ENCODE measurements at regions not wholly inside any gene's neighbourhood (a gene's known extent, or its start where the extent isn't known, plus 50 kb on each side); places are given as distances from the start of the nearest gene placed in this dataset.

- Histone ChIP-seq H3K14ac (ENCODE audit: insufficient read depth, low read length) (no peak overlapping the region), H4K91ac (ENCODE audit: insufficient read length, low read depth, low read length) (no peak overlapping the region), H3K9ac (ENCODE audit: extremely low read depth, insufficient read length, low read length) (no peak overlapping the region), H2AFZ (ENCODE audit: low read length) (no peak overlapping the region), H2BK120ac (ENCODE audit: low read depth, low read length, poor library complexity, severe bottlenecking) (no peak overlapping the region), H3K4me1 (ENCODE audit: insufficient read depth, low read length) (no peaks in the 10 kb centered on the region), H2BK15ac (ENCODE audit: low read depth, low read length) (no peak overlapping the region), H2BK5ac (ENCODE audit: insufficient read length, low read length) (no peak overlapping the region), H3T11ph (ENCODE audit: low read length) (no peak overlapping the region), H3K56ac (ENCODE audit: insufficient read length, low read depth, low read length) (no peak overlapping the region), H3K18ac (ENCODE audit: insufficient read length, low read depth, low read length) (no peak overlapping the region), H4K8ac (replicated peaks; ENCODE audit: insufficient read length, low read depth, low read length) (no peak overlapping the region), H3K27me3 (ENCODE audit: insufficient read depth, low read length) (no peaks in the 10 kb centered on the region), H3K23ac (ENCODE audit: insufficient read length, low read depth, low read length) (no peak overlapping the region), H3K4ac (ENCODE audit: low read depth, low read length) (no peak overlapping the region), H3K9me3 (ENCODE audit: control insufficient read depth, low read depth, low read length) (no peaks in the 10 kb centered on the region), H2BK20ac (ENCODE audit: low read depth, low read length, poor library complexity, severe bottlenecking) (no peak overlapping the region), H4K5ac (ENCODE audit: insufficient read length, low read depth, low read length) (no peak overlapping the region), H3K27ac (ENCODE audit: insufficient read length, low read depth, low read length) (no peak overlapping the region), H4K20me1 (ENCODE audit: control insufficient read depth, insufficient read depth, insufficient read length) (no peaks in the 10 kb centered on the region), H3K4me2 (ENCODE audit: insufficient read depth, insufficient read length, low read length) (no peak overlapping the region), H3K79me2 (ENCODE audit: insufficient read depth, low read length) (no peaks in the 10 kb centered on the region), H2AK5ac (ENCODE audit: insufficient read length, low read length) (no peak overlapping the region), H3K23me2 (ENCODE audit: insufficient read length, low read depth, low read length, poor library complexity, severe bottlenecking) (no peaks in the 10 kb centered on the region), H2BK12ac (ENCODE audit: insufficient read length, low read depth, low read length) (no peak overlapping the region), H3K79me1 (ENCODE audit: insufficient read depth, low read depth, low read length, poor library complexity, severe bottlenecking) (no peaks in the 10 kb centered on the region)
- H3K9me3 Mint-ChIP-seq, result no peaks in the 10 kb centered on the region
- no peaks in the 10 kb centered on the region for H3K36me3 Mint-ChIP-seq (ENCODE audit: insufficient read depth in 1 of 3, low read depth in 3 of 3)
- peaks cover 0 to 7% of the 10 kb centered on the region in 2 experiments; a peak in 2 of 4 replicates for H3K4me1 Mint-ChIP-seq
- H3K4me3 Mint-ChIP-seq, result no peak overlapping the region
- DNase-seq, result no peak
- no peak for TF ChIP-seq CTCF (conservative IDR thresholded peaks at IDR 0.05)
- H3K27ac Mint-ChIP-seq, result no peak overlapping the region
- H3K27me3 Mint-ChIP-seq (ENCODE audit: low read depth), result peaks cover 9% of the 10 kb centered on the region
- WGBS (ENCODE audit: extremely low coverage, insufficient read length, low lambda C conversion rate), result no CpG with 5 or more reads among the region's 2 CpGs
Observed at GRCh38 chr16:13798211-13798610, 121.7 kb upstream of the ERCC4 start.
